ENCODE measurements at regions not wholly inside any gene's neighbourhood (a gene's known extent, or its start where the extent isn't known, plus 50 kb on each side); places are given as distances from the start of the nearest gene placed in this dataset.
"Not testable (repeated sequence)": the region's sequence is repeated elsewhere in the genome, so short reads cannot be mapped to it uniquely, and the experiment has no call there.

GRCh38 chr21:27329255-27329851 is 362.5 kb upstream of the ADAMTS5 start:
- DNase-seq = no peak

- no peak for DNase-seq
Measured at GRCh38 chr21:27326301-27326700, 359.4 kb upstream of the ADAMTS5 start.

- DNase-seq = no peak
Measured at GRCh38 chr21:27323331-27323730, 356.4 kb upstream of the ADAMTS5 start.

- DNase-seq = no peak
Measured at GRCh38 chr21:27321791-27322190, 354.9 kb upstream of the ADAMTS5 start.

DNA sequence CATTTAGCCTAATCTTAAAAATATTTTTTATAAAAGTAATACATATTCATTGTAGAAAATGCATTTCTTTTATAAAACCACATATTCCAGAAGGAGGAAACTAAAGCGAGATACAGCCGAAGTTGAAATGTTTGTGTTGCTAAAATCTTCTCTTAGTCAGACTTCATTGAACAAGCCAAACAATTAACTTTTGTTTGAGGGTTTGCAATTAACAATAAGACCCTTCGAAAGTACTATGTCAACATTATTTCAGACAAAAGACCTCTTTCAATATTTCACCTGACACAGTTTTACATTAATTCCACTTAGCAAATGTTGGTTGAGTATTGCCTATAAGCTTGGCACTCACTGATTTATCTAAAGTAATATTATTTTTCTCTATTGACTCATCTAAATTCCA is 354.0 kb upstream of the ADAMTS5 start:
- no peak for DNase-seq

- not testable (repeated sequence) for DNase-seq
Measured at GRCh38 chr21:27317601-27318000, 350.7 kb upstream of the ADAMTS5 start.

- DNase-seq = no peak
Measured at GRCh38 chr21:27315373-27315772, 348.5 kb upstream of the ADAMTS5 start.

GRCh38 chr21:27314131-27314530 is 347.2 kb upstream of the ADAMTS5 start:
- no peak for DNase-seq

GRCh38 chr21:27306791-27307775 is 340.2 kb upstream of the ADAMTS5 start:
- DNase-seq = no peak

GRCh38 chr21:27306206-27306605 is 339.3 kb upstream of the ADAMTS5 start:
- DNase-seq = no peak

DNA sequence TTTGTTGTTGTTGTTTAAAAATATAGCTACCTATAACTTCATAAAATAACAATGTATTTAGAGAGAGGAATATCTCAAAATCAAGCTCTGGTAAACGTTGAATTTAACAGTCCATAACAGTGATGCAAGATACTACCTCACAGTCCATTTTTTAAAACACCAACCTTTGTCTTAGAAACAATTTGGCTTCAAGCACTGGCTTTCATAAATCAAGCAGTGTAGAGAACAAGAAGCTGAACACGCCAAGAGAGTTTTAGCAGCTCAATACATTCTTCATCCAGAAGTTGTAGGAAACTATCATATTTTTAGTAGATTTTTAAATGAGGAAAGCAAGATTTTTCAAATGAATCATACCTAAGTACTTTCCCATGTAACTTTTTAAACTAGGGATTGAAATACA is 334.3 kb upstream of the ADAMTS5 start:
- DNase-seq = no peak

- DNase-seq = no peak
Measured at GRCh38 chr21:27300770-27301169, 333.9 kb upstream of the ADAMTS5 start.

DNA sequence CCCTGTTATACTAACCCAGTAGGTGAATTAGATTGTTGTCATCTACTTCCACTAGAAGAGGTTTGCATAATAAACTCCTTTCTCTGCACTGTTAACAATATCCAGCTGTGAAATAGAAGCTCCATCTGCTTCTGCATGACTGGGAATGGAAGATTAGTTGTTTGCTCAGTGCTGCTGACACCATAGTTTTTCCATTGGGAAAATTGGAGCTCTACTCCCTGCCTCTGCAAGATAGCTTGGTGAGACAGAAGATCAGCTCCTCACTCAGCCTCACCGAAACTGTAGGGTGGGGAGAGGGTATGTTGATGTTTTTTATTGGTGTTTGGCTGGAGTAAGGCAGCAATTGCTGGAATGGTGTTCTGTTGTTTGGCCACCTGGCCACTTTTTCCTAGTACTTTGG is 331.6 kb upstream of the ADAMTS5 start:
- no peak for DNase-seq

DNA sequence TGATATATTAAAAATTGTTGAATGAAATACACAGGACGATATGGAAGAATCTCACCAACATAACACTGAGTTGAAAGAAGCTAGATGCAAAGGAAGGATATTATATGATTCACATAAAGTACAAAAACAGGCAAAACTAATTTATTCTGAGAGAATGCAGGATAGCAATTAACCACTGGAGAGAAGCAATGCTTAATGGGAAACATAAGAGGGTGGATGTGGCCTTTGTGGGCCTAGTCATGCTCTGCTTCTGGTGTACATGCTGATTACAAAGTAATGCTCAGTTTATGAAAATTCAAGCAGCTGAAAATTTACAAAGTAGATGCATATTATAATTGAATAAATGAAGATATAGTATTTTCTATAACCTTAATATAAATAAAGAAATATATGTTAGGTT is 326.4 kb upstream of the ADAMTS5 start:
- DNase-seq = no peak

DNA sequence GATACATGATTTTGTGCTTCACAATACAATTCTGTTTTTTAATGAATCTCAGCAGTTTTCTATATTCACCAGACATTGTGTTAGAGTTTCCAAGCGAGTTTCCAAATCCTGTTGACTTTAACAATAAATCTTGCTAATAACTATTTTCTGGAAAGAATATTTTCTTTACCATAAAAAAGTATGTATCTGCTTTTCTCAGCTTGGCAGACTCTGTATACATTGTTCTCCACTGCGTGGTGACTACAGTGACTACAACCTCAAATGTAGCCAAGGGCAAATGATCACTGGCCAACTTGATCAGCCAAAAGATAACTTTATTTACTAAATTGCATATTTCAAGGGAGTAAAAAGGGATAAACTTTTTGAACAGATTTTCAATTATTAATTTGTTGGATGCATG is 325.9 kb upstream of the ADAMTS5 start:
- no peak for DNase-seq

DNA sequence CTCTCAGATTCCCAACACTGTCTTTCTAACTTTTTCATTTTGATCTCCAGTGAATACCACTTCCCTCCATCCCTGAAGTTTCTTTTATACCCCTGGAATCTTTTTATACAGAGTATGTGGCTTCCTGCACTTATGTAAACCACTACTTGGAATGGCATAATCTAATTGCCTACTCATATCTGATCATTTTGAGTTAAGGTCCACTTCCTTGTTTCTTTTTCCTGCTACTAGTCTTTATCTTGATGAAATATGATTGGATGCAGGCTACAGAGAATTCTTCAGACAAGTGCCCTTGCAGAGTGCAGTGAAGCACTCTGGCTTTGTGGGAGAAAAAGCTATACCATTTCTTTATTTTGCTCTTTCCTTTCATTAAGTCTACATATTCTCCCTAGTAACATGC is 325.3 kb upstream of the ADAMTS5 start:
- DNase-seq = no peak

- DNase-seq = no peak
Measured at GRCh38 chr21:27291006-27291405, 324.1 kb upstream of the ADAMTS5 start.

- DNase-seq = no peak
Measured at GRCh38 chr21:27290028-27290427, 323.1 kb upstream of the ADAMTS5 start.

GRCh38 chr21:27286760-27287159 is 319.9 kb upstream of the ADAMTS5 start:
- DNase-seq = no peak

DNA sequence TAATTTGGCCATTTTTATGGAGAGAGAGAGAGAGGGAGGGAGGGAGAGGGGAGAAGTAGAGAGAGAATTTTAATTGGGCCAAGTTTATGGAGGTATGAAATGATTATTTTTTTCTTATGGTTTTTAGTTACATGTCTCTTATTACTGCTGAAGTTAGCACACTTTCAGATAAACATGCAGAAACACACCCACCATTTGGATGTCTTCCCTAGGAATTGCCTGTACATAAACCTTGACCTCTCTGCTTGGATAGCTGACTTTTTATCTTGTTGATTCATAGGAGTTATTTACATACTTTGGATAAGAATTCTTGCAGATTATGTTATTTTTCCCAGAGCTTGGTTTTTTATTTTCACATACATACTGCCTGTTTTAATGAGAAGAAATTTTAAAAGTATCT is 310.2 kb upstream of the ADAMTS5 start:
- no peak for DNase-seq

- DNase-seq = peak; percentile 9 to 71
Measured at GRCh38 chr21:27275294-27275927, 308.5 kb upstream of the ADAMTS5 start.

DNA sequence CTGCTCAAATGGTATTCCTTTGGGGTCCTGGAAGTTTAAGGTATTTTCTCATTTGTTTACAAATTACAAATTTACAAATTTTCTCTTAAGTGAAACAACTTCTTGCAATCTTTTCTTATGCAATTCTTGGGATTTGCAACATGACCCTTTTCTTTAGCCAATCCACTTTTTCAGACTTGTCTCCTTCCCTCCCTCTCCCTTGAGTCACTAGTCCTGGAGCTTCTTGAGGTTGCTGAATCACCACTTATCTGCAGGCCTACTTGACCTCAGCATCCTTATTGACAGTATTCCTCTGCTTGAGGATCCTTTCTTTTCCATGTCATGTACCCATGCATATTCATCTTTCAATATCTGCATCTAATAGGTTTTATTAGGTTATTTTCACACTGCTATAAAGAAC is 302.8 kb upstream of the ADAMTS5 start:
- no peak for DNase-seq

DNA sequence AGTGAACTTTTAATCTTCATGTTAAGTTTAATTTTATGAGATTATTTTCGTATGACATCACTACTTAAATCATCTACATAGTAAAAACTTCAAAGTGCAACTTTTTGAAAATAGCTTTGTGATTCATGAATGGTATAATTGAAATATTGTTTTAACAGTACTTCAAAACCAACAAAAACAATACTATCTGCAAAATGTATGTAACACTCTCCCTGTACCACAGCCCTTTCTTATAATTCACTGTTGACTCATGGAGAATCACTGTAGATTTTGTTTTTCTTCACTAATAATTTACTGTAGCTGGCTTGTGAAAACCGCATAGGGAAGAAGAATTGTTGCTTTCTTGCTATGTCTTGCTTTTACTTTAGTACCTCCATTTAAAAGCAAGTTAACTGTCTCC is 301.4 kb upstream of the ADAMTS5 start:
- DNase-seq = no peak

DNA sequence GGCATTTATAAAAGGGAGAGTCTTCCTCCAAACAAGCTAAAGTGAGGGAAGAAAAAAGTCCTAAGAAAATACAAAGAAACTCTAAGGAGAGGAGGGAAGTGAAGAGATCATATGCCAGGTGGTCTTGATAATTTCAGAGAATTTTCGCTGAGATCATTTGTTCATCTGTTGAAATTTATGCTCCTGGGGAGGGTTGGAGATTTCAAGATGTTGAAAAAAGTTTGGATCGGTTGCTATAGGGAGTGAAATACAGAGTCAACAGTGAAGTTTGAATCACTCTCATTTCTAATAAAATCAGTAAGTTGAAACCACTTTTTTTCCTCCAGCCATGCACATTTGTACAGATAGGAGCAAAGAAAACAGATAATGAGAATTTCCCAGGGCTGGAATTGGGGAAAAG is 299.1 kb upstream of the ADAMTS5 start:
- no peak for DNase-seq

Measured in inflammatory macrophage (primary cell).